HG03521 (cell line): ENCODE measurements at regions not wholly inside any gene's neighbourhood (a gene's known extent, or its start where the extent isn't known, plus 50 kb on each side); places are given as distances from the start of the nearest gene placed in this dataset.
"Not testable (repeated sequence)": the region's sequence is repeated elsewhere in the genome, so short reads cannot be mapped to it uniquely, and the experiment has no call there.

Experiments used
- ATAC-seq: cut with Tn5 transposase; IDR thresholded peaks from one replicate; pipeline ENCODE4 v1.9.1; 2021; ENCODE audit warnings: mild to moderate bottlenecking, moderate library complexity; ENCODE audit not compliant: unreplicated experiment

DNA sequence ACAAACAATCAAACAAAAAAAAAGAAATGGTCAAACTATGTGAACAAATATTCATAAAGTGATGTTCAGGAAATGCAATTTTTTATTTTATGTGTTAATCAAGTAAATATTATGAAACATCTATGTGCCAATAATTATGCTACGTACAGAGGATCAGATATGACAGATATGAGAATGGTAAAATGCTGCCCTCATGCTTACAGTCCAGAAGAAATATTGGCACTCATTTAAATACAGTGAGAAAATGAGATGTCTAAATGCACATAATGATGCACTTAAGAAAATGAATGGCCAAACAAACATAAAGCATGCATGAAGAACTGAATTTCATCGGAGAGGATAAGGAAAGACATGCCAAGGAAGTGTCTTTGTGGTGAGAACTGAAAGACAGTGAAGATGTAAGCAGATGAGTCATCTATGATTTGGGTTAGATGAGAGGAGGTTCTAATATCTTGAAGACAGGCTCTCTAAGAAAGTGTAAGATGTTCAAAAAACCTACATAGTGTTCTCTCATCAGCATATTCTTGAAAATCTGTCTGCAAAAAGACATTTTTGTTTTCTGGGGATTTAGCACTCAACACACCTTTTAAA lies 1231.1 kb upstream of the ACO1 start:
- ATAC-seq: peak; percentile 86

DNA sequence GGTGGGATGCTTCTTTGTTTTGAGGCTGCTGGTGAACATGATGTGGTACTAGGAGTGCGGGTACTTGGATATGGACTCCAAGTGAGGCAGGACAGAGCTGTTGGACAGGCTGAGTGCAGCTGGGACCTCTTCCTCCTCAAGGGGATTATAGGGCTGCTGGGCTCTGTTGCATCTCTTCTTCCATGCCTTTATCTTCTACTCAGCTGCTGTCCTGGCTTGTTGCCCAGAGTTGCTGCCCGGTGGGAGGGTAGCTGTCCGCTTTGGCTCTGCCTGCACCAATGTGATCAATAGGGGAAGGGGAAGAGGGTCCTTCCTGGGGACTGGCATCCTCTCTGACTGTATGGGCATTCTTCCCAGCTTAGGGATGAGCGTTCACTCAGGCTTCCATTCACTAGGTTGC lies 1217.9 kb upstream of the ACO1 start:
- ATAC-seq: no peak

DNA sequence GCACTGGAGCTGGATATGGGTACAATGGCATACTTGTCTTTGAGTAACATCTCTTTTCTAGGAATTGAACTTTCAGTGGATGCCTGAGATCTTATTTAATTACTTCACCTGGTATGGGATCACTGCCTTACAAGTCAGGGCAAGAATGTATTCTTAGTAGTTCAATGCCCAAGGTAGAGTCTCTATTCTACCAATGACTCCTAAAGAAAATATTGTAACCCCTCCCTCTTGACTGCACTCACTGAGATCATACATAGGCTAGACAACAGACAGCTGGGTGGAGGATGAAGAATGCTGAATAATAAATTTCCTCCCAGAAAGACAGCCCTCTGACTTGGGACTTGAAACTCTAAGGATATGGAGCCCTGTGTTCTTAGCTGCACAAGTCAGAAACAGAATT lies 1216.3 kb upstream of the ACO1 start:
- ATAC-seq: no peak

DNA sequence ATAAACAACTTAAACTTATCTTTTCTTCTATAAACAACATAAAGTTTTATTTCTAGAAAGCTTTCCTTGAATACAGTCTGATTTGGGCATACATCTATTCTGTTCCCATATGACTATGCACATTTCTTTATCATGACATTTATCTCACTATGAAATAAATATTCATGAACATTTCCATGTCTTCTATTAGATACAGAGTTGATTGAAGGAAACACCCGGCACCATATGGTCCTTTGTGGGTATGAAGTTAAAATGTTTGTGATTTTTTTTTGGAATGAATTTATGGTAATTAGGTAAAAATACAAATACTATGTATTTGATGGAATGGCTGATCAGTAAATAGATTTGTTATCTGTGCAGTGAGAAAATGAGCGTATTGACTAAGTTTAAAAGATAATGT lies 1209.8 kb upstream of the ACO1 start:
- ATAC-seq: no peak

DNA sequence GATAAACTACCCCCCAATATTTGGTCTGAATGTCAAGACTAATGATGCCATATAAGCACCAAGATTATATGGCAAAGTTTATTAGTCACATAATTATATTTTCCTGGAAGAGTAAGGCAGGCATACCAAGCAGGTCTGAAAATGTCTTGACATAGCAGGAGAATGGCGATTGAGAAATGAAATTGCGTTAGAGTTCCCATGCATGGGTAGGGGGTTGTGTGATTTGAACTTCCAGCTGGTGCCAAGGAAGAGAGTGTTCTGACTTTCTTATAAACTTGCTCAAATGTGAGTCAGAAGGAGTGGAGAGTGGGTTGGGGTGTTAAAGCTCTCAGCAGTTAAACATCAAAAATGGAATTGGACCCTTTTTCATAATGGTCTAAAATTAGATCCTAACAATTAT lies 1200.6 kb upstream of the ACO1 start:
- ATAC-seq: no peak

DNA sequence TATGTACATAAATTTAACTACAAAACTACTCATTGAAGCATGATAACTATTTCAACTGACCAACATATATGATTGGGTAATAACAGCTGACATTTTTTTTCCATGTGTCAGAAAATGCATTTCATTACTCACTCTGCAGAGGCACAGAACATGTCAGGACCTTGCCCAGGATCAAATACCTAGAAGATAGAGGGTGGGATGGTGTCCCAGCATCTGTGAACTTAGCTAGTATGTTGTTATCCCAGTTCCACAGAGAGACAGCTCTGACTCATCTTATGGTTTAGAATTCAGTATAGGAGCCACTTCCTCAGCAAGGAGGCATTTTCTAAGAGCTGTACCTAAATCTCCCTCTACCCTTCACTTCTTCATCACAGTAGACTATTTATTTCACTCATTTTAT lies 1198.6 kb upstream of the ACO1 start:
- ATAC-seq: no peak

DNA sequence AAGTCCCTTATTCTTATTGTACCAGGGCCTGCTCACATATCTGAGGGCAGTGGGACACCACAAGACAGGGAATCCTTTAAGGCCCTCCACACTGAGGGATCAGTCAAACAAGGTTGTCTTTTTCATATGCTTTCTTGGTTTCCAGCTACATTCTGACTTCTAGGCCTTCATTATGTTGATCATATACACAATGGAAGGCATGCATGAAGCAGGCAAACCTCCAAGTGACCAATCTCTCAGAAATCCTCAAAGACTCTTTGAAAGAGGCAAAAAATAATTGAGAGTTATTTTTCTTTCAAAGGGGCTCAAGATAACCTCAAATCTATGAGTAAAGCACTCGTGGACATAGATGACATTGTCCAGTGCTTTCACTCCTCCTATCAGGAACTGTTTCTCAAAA lies 1195.9 kb upstream of the ACO1 start:
- no peak for ATAC-seq

DNA sequence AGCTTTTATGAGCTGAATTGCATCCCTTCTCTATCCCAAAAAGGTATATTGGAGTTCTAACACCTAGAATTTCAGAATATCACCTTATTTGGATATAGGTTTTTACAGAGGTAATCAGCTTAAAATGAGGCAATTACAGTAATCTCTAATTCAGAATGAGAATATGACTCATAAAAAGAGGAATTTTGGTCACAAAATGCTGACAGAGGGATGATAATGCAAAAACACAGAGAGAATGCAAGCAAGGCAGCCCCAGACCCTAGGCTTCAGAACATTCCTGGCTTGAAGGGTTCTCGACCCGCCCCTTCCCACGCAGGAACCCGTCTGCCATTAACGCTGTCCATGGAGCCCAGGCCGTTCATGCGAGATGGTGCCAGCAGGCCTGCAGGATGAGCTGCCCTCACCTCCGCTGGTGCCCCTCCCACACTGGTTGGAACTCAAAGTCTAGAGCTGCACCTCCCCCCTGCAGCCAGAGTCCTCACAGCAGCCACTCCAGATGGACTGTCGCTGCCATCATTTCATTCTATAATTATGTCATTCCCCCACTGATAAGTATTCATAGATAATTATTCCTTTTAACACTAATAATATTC lies 1173.4 kb upstream of the ACO1 start:
- no peak for ATAC-seq

DNA sequence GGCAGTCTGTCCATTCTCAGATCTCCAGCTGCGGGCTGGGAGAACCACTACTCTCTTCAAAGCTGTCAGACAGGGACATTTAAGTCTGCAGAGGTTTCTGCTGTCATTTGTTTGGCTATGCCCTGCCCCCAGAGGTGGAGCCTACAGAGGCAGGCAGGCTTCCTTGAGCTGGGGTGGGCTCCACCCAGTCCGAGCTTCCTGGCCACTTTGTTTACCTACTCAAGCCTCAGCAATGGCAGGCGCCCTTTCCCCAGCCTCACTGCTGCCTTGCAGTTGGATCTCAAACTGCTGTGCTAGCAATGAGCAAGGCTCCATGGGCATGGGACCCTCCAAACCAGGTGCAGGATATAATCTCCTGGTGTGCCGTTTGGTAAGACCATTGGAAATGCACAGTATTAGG lies 1154.5 kb upstream of the ACO1 start:
- ATAC-seq: not testable (repeated sequence)

DNA sequence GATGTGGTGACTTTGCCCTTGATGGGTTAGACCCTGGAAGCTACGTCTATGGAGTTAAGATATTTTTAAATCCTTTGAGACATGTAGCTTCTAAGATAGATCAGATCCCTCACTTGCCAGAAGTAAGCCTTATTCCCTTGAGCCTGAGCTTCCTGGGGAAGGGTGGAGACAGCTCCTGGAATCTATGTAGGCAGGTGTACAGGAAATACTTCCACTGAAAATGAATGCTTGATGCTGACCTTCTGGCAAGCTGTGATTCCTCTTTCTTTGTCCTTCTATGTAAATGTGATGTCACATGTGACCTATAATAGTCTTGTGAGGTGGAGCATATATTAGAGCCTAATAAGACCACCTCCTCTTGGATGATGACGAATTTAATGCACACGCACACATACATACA lies 1152.0 kb upstream of the ACO1 start:
- no peak for ATAC-seq

DNA sequence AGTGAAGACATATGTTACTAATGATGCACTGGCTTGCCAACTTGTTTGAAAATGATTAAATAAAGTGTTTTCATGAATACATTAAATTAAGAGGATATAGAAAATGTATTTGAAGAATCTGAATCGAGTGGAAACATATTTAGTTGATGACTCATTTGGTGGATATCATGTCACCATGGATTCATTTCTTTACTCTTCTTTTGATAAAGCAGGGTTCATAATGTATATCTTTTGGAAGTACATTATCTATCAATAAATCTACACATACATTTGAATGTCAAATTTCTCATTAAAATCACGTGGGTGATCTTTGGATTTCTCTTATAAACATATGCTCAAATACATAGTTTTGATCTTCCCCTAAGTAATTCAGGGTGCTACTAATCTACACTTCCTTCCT lies 1148.1 kb upstream of the ACO1 start:
- ATAC-seq: no peak

DNA sequence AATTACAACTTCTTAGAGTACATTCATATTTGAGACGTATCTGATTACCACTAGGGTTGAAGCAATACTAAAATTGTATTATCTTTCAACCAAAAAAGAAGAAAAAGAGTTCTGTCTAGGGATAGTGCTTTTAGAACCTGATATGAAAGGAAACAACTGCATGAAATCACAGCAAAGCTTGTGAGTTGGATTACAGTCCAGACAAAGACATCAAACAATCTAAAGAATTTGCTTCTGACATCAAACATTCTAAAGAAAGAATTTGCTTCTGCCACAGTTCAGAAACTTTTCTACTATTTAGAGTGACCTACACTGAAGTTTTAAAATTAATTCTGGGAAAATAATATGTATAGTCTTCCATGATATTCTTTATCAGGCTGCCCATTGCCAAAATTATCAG lies 1141.1 kb upstream of the ACO1 start:
- no peak for ATAC-seq

DNA sequence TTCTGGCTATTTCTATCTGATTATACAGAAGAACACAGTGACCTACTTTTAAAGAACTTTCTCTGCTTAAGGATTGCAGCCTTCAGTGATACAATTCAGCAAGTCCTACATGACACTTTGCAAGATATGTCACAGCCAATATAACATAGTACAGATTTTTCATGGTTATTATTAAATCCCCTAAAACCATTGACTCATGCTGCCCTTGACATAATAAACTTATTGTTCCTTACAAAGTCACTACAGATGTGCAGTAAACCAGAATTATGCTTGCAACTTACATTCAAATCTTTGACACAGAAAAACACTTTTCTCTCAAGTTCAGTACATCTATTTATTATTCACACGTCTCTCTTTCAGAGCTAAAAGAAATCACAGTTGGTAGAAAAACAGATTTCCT lies 1136.3 kb upstream of the ACO1 start:
- no peak for ATAC-seq

DNA sequence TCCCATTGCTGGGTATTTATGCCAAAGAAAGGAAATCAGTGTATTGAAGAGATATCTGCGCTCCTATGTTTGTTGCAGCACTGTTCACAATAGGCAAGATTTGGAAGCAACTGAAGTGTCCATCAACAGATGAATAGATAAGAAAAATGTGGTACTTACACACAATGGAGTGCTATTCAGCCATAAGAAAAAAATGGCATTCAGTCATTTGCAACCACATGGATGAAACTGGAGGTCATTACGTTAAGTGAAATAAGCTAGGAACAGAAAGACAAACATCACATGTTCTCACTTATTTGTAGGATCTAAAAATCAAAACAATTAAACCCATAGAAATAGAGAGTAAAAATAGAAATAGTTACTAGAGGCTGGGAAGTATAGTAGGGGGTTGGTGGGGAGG lies 1133.1 kb upstream of the ACO1 start:
- no peak for ATAC-seq

DNA sequence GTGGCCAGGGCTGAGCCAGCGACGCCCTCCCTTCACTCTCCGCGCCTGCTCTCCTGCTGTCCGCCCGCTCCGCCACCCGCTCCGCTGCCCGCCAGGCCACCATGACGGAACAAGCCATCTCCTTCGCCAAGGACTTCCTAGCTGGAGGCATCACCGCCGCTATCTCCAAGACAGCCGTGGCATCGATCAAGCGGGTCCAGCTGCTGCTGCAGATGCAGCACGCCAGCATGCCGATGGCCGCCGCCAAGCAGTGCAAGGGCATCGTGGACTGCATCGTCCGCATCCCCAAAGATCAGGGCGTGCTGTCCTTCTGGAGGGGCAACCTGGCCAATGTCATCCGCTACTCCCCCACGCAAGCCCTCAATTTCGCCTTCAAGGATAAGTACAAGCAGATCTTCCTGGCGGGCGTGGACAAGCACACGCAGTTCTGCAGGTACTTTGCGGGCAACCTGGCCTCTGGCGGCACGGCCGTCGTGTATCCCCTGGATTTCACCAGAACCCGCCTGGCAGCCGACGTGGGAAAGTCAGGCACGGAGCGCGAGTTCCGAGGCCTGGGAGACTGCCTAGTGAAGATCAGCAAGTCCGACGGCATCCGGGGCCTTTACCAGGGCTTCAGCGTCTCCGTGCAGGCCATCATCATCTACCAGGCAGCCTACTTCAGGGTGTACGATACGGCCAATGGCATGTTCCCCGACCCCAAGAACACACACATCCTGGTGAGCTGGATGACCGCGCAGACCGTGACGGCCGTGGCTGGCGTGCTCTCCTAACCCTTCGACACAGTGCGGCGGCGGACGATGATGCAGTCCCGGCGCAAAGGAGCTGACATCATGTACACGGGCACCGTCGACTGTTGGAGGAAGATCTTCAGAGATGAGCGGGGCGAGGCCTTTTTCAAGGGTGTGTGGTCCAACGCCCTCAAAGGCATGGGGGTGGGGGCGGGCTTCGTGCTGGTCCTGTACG lies 1130.4 kb upstream of the ACO1 start:
- no peak for ATAC-seq

DNA sequence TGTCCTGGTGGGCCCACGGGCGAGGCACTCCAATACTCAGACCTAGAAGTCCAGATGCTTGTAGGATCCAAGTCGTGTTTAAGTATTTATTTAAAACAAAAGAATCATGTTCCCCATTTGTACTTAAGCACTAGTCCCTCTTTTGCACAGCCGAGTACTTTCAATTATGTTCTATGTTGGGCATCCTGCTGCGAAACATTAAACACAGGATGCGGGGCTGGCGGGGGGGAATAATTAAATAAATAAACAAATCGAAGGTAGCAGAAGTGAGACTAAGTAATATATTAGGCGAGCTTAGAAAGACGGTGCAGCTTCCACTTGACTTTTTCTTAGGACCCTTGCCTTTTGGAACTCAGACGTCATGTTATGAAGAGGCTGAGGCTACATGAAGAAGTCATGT lies 1129.2 kb upstream of the ACO1 start:
- ATAC-seq: no peak

DNA sequence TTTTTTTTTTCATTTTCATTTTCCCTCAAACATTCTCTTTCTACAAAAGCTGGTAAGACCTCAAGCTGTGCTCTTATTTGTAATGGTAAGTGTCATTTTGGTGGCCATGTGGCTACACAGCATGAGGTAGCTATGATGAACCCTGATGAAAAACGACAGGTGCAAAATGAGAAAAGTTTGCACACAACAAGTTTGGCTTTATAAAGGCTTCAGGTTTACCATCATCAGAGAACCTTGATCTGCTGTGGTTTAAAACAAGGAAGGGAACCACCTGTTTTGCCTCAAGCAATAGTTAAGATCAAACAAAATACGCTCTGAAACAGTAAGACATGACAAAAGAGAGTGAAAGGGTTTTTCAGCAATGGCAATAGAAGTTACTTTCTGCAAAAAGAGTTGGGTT lies 1124.6 kb upstream of the ACO1 start:
- no peak for ATAC-seq

DNA sequence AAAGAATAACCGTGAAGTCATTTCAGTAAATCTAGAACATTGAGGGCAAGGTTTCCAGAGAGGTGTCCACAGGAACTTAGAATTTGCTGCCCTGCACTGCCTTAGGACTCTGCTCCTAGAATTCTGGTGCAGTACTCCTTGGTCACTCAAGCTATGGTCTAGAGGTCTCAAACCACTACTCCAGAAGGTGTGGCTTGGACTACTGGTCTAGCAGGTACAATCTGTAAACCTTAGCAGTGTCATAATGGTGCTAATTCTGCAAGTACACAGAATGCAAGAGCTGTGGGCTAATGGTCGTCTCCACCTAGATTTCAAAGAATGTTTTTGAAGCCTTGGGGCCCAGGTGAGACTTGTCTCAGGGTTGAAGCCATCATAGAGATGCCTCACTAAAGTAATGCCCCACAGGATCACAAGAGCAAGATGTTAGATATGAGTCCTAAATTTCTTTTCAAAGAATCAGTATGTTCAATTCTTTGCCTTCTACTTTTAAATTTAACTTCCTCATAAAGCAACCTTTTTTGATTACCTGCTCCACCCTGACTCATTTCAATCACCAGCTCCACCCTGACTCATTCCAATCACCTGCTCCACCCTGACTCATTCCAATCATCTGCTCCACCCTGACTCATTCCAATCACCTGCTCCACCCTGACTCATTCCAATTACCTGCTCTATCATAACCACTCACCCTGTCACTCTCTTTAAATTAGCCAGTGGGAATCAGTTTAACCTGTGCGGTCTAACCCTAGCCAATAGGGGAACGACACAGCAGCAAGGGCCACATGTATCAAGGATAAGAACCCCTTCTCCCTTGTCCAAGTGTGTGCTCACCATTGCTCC lies 1111.8 kb upstream of the ACO1 start:
- ATAC-seq: no peak

DNA sequence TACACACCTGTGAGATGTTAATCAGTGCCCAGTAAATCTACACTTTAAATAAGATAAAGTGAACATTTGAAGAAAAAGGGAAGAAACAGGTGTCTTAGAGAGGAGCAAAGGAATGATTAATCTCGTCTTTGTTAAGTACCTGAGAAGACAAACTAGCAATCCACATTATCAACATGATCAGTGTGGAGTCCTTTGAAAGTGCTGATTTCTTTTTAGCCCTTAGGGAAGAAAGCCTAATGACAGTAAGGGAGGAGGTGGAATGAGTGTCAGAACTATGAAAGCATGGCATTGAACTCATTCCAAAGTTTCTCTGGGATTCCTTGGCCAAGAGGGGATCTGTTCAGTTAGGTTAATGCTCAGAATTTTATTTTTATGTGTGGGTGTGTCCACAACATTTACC lies 1109.0 kb upstream of the ACO1 start:
- no peak for ATAC-seq

DNA sequence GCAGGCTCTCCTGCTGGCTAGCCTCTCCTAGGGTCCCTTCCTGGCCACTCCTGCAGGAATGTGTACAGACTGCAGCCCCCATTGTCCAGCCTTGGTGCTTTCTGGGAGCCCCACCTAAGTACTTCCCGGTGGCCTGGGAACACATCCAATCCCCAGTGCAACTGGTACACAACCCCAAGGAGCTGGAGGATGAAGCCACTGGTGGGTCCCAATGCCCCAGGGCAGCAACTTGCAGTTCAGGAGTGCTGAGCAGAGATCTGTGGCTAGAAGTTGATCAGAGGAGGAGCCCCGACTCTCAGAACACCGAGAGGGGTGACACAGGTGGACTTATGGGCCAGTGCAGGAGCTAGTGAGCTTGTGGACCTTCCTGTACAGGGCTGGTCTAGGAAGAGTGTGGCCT lies 1093.7 kb upstream of the ACO1 start:
- no peak for ATAC-seq
